ENCODE measurements at regions not wholly inside any gene's neighbourhood (a gene's known extent, or its start where the extent isn't known, plus 50 kb on each side); places are given as distances from the start of the nearest gene placed in this dataset.

DNA sequence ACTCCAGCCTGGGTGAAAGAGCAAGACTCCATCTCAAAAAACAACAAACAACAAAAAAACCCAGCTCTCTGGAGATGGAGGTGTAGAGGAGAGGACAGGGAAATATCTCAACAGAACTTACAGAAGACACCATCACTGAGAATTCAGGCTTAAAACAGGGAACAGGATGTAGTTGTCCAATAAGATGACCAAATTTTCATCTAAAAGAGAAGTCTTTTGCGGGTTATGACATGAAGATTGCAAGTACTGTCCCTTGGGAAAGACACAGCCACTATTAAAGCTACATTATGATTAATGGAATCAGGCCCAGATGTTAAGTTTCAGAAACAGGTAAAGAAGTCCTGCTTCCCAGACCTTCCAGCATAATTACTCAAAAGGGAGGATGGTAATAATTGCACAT, 235.2 kb upstream of the NRP1 start:
- H3K79me1 ChIP-seq (ENCODE audit: low read depth, low read length), result no peaks in the 10 kb centered on the region
- POLR2A ChIA-PET (ENCODE audit: partially characterized antibody), result no interaction called here
- H2BK15ac ChIP-seq (ENCODE audit: low read length), result no peak overlapping the region
- H3K79me2 ChIP-seq (ENCODE audit: control insufficient read depth in 1 of 2, insufficient read depth in 2 of 2, low read length in 2 of 2), result no peaks in the 10 kb centered on the region
- no peak overlapping the region for H2BK5ac ChIP-seq (ENCODE audit: low read depth, low read length)
- FAIRE-seq, result no peak
- H3K4me2 ChIP-seq (ENCODE audit: insufficient read depth in 1 of 2, low read depth in 2 of 2, low read length in 2 of 2), result no peak overlapping the region
- H4K8ac ChIP-seq (ENCODE audit: extremely low read depth, insufficient read depth, low read length), result no peak overlapping the region
- no peak overlapping the region for H3K18ac ChIP-seq (ENCODE audit: extremely low read depth, low read length)
- no peak overlapping the region for H4K5ac ChIP-seq (ENCODE audit: insufficient read length, low read depth, low read length)
- no peak overlapping the region for H3K4me3 ChIP-seq (ENCODE audit: extremely low read depth in 1 of 4, insufficient read depth in 2 of 4, low read depth in 3 of 4, low read length in 4 of 4)
- H3K9ac ChIP-seq (replicated peaks in 1 of 4; ENCODE audit: extremely low read depth in 1 of 4, low read depth in 3 of 4, low read length in 3 of 4), result no peak overlapping the region
- H3K4ac ChIP-seq (replicated peaks; ENCODE audit: insufficient read length, low read depth, low read length), result no peak overlapping the region
- H3K27ac ChIP-seq (ENCODE audit: low read depth, low read length), result no peak overlapping the region
- no peaks in the 10 kb centered on the region for H3K23me2 ChIP-seq (ENCODE audit: low read depth, low read length)
- CTCF ChIA-PET (ENCODE audit: partially characterized antibody), result no interaction called here
- H2BK20ac ChIP-seq (ENCODE audit: low read length), result no peak overlapping the region
- DNase-seq (ENCODE audit: low read depth in 1 of 2, low spot score in 2 of 2), result no peak
- 100% methylated on average over 1 of the region's 1 CpG; no CpG with 5 or more reads in 1 of the 2 experiments for WGBS, 2 experiments (ENCODE audit: extremely low coverage in 1 of 2, insufficient coverage in 1 of 2, insufficient read length in 1 of 2, insufficient replicate concordance in 2 of 2, low coverage in 1 of 2, low lambda C conversion rate in 2 of 2, missing lambda C conversion rate in 1 of 2)
- no peak overlapping the region for H3K23ac ChIP-seq (ENCODE audit: insufficient read length)
- no peaks in the 10 kb centered on the region for H3K9me3 ChIP-seq (ENCODE audit: insufficient read depth in 2 of 2, low read depth in 1 of 2, low read length in 1 of 2)
- no peak overlapping the region for H2BK12ac ChIP-seq (ENCODE audit: low read depth, low read length)
- H2AK5ac ChIP-seq (ENCODE audit: low read depth, low read length), result no peak overlapping the region
- H2AFZ ChIP-seq (ENCODE audit: low read length), result no peak overlapping the region
- H3K14ac ChIP-seq (ENCODE audit: insufficient read length), result no peak overlapping the region
- H3K56ac ChIP-seq (replicated peaks; ENCODE audit: insufficient read length, low read depth, low read length), result no peak overlapping the region
- H4K20me1 ChIP-seq (replicated peaks in 1 of 2; ENCODE audit: control insufficient read depth in 1 of 2, insufficient read depth in 2 of 2, low read length in 2 of 2), result no peaks in the 10 kb centered on the region
- no peak overlapping the region for H2BK120ac ChIP-seq (replicated peaks; ENCODE audit: low read depth, low read length)
- no peaks in the 10 kb centered on the region for H3K27me3 ChIP-seq (replicated peaks in 1 of 4; ENCODE audit: control insufficient read depth in 3 of 4, extremely low read depth in 1 of 4, insufficient read depth in 3 of 4, low read length in 3 of 4)
- H3K4me1 ChIP-seq (replicated peaks in 1 of 4; ENCODE audit: control insufficient read depth in 3 of 4, insufficient read depth in 4 of 4, low read length in 3 of 4), result no peaks in the 10 kb centered on the region
- no peaks in the 10 kb centered on the region for H3K36me3 ChIP-seq (ENCODE audit: control insufficient read depth in 2 of 4, insufficient read depth in 4 of 4, low read length in 3 of 4)
- H4K91ac ChIP-seq (replicated peaks; ENCODE audit: insufficient read length, low read length), result no peak overlapping the region
- TF ChIP-seq KDM1A (IDR thresholded peaks at IDR 0.05; ENCODE audit: borderline replicate concordance, low read length) (no peak), KDM4A (IDR thresholded peaks at IDR 0.05; ENCODE audit: low read depth, low read length, severe bottlenecking) (no peak)
- TF ChIP-seq, protein P1, sequence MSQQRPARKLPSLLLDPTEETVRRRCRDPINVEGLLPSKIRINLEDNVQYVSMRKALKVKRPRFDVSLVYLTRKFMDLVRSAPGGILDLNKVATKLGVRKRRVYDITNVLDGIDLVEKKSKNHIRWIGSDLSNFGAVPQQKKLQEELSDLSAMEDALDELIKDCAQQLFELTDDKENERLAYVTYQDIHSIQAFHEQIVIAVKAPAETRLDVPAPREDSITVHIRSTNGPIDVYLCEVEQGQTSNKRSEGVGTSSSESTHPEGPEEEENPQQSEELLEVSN (IDR thresholded peaks at IDR 0.05), result no peak

Data from H1 (cell line).